ENCODE measurements at regions not wholly inside any gene's neighbourhood (a gene's known extent, or its start where the extent isn't known, plus 50 kb on each side); places are given as distances from the start of the nearest gene placed in this dataset.

- no TSS peak for BruUV-seq (replicated peaks)
- Histone ChIP-seq H3K27ac (ENCODE audit: low read depth, low read length, poor library complexity, severe bottlenecking) (no peak overlapping the region), H3K27me3 (replicated peaks; ENCODE audit: insufficient read depth, low read depth, low read length, poor library complexity) (no peaks in the 10 kb centered on the region), H3K36me3 (ENCODE audit: insufficient read depth, low read length, poor library complexity, severe bottlenecking) (no peaks in the 10 kb centered on the region), H3K9me3 (ENCODE audit: low read depth, low read length, poor library complexity, severe bottlenecking) (peaks cover 7% of the 10 kb centered on the region), H3K4me3 (ENCODE audit: low read depth, low read length, poor library complexity, severe bottlenecking) (no peak overlapping the region), H3K4me1 (ENCODE audit: insufficient read depth, low read length, poor library complexity, severe bottlenecking) (peaks cover 23% of the 10 kb centered on the region)
- intact Hi-C loops (cut with micrococcal nuclease; ENCODE audit: unreplicated experiment): no loop called here
- CTCF ChIA-PET: no interaction called here
- POLR2A ChIA-PET (ENCODE audit: low non-redundant PET): no interaction called here
- TF ChIP-seq EZH2 (IDR thresholded peaks at IDR 0.05; ENCODE audit: borderline replicate concordance, low read depth, low read length, poor library complexity, severe bottlenecking): no peak
- TF ChIP-seq, protein P1, sequence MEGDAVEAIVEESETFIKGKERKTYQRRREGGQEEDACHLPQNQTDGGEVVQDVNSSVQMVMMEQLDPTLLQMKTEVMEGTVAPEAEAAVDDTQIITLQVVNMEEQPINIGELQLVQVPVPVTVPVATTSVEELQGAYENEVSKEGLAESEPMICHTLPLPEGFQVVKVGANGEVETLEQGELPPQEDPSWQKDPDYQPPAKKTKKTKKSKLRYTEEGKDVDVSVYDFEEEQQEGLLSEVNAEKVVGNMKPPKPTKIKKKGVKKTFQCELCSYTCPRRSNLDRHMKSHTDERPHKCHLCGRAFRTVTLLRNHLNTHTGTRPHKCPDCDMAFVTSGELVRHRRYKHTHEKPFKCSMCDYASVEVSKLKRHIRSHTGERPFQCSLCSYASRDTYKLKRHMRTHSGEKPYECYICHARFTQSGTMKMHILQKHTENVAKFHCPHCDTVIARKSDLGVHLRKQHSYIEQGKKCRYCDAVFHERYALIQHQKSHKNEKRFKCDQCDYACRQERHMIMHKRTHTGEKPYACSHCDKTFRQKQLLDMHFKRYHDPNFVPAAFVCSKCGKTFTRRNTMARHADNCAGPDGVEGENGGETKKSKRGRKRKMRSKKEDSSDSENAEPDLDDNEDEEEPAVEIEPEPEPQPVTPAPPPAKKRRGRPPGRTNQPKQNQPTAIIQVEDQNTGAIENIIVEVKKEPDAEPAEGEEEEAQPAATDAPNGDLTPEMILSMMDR (conservative IDR thresholded peaks at IDR 0.05; ENCODE audit: low read depth, low read length): no peak
- no peak for DNase-seq (ENCODE audit: low spot score)
Measured at GRCh38 chr1:87930796-87931195, 602.1 kb downstream of the LMO4 start.

DNA sequence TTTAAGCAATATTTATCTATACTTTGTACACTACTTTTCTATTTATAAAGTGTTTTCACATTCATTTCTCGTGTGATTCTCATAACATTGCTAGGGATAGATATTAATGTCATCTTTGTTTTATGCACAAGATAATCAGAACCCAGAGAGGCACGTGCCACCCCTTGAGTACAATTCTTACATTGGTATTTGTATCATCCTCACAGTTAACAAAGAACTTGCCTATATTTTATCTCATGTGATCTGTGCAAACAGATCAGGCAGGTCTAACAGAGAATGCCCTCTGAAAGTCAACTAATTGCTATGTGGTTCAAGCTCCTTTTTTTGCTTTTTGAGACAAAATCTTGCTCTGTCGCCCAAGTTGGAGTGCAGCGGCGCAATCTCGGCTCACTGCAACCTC is 604.5 kb downstream of the LMO4 start:
- DNase-seq (ENCODE audit: low spot score): no peak
- intact Hi-C loops (cut with micrococcal nuclease; ENCODE audit: unreplicated experiment): no loop called here
- TF ChIP-seq EZH2 (IDR thresholded peaks at IDR 0.05; ENCODE audit: borderline replicate concordance, low read depth, low read length, poor library complexity, severe bottlenecking): no peak
- TF ChIP-seq, protein P1 (conservative IDR thresholded peaks at IDR 0.05; ENCODE audit: low read depth, low read length): no peak
- no peak overlapping the region for H3K4me3 ChIP-seq (ENCODE audit: low read depth, low read length, poor library complexity, severe bottlenecking)
- H3K27me3 ChIP-seq (replicated peaks; ENCODE audit: insufficient read depth, low read depth, low read length, poor library complexity): no peaks in the 10 kb centered on the region
- no peaks in the 10 kb centered on the region for H3K36me3 ChIP-seq (ENCODE audit: insufficient read depth, low read length, poor library complexity, severe bottlenecking)
- ChIA-PET CTCF (no interaction called here), POLR2A (ENCODE audit: low non-redundant PET) (no interaction called here)
- no TSS peak for BruUV-seq (replicated peaks)
- peaks cover 12% of the 10 kb centered on the region for H3K4me1 ChIP-seq (ENCODE audit: insufficient read depth, low read length, poor library complexity, severe bottlenecking)
- peaks cover 7% of the 10 kb centered on the region for H3K9me3 ChIP-seq (ENCODE audit: low read depth, low read length, poor library complexity, severe bottlenecking)
- no peak overlapping the region for H3K27ac ChIP-seq (ENCODE audit: low read depth, low read length, poor library complexity, severe bottlenecking)

GRCh38 chr1:87935130-87935529 is 606.5 kb downstream of the LMO4 start:
- no peak for DNase-seq (ENCODE audit: low spot score)
- H3K4me3 ChIP-seq (ENCODE audit: low read depth, low read length, poor library complexity, severe bottlenecking): no peak overlapping the region
- no peaks in the 10 kb centered on the region for H3K36me3 ChIP-seq (ENCODE audit: insufficient read depth, low read length, poor library complexity, severe bottlenecking)
- POLR2A ChIA-PET (ENCODE audit: low non-redundant PET): no interaction called here
- TF ChIP-seq, protein P1 (conservative IDR thresholded peaks at IDR 0.05; ENCODE audit: low read depth, low read length): no peak
- no peak for TF ChIP-seq EZH2 (IDR thresholded peaks at IDR 0.05; ENCODE audit: borderline replicate concordance, low read depth, low read length, poor library complexity, severe bottlenecking)
- H3K27me3 ChIP-seq (replicated peaks; ENCODE audit: insufficient read depth, low read depth, low read length, poor library complexity): no peaks in the 10 kb centered on the region
- no TSS peak for BruUV-seq (replicated peaks)
- peaks cover 5% of the 10 kb centered on the region for H3K4me1 ChIP-seq (ENCODE audit: insufficient read depth, low read length, poor library complexity, severe bottlenecking)
- H3K9me3 ChIP-seq (ENCODE audit: low read depth, low read length, poor library complexity, severe bottlenecking): peaks cover 7% of the 10 kb centered on the region
- intact Hi-C loops (cut with micrococcal nuclease; ENCODE audit: unreplicated experiment): no loop called here
- H3K27ac ChIP-seq (ENCODE audit: low read depth, low read length, poor library complexity, severe bottlenecking): no peak overlapping the region
- CTCF ChIA-PET: no interaction called here

Data from A673 (cell line).